ENCODE measurements at regions not wholly inside any gene's neighbourhood (a gene's known extent, or its start where the extent isn't known, plus 50 kb on each side); places are given as distances from the start of the nearest gene placed in this dataset.
"Not testable (repeated sequence)": the region's sequence is repeated elsewhere in the genome, so short reads cannot be mapped to it uniquely, and the experiment has no call there.

DNA sequence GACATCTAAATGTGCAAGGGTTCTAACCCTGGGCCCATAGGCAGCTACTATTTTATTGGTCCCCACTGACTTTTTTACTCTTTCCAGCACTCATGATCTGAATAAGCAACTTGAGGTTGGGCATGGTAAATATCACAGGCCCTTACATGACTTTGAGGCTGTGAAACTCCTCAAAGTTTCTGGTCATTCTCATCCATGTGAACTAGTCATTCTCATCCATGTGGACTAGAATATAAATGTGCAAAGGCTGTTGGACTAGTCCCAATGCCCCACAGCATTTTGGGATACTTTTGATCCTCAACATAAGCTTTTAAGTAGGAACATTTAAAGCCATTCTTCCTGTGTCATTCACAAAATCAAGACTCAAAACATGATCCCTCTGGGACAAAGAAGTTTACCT is 290.7 kb upstream of the PPARGC1A start (continued):
- TF ChIP-seq, protein P1, sequence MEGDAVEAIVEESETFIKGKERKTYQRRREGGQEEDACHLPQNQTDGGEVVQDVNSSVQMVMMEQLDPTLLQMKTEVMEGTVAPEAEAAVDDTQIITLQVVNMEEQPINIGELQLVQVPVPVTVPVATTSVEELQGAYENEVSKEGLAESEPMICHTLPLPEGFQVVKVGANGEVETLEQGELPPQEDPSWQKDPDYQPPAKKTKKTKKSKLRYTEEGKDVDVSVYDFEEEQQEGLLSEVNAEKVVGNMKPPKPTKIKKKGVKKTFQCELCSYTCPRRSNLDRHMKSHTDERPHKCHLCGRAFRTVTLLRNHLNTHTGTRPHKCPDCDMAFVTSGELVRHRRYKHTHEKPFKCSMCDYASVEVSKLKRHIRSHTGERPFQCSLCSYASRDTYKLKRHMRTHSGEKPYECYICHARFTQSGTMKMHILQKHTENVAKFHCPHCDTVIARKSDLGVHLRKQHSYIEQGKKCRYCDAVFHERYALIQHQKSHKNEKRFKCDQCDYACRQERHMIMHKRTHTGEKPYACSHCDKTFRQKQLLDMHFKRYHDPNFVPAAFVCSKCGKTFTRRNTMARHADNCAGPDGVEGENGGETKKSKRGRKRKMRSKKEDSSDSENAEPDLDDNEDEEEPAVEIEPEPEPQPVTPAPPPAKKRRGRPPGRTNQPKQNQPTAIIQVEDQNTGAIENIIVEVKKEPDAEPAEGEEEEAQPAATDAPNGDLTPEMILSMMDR (IDR thresholded peaks at IDR 0.05; ENCODE audit: low read depth, low read length, missing input control) = no peak
- TF ChIP-seq GABPA (IDR thresholded peaks at IDR 0.05 in 1 of 2, conservative IDR thresholded peaks at IDR 0.05 in 1 of 2) = no peak

DNA sequence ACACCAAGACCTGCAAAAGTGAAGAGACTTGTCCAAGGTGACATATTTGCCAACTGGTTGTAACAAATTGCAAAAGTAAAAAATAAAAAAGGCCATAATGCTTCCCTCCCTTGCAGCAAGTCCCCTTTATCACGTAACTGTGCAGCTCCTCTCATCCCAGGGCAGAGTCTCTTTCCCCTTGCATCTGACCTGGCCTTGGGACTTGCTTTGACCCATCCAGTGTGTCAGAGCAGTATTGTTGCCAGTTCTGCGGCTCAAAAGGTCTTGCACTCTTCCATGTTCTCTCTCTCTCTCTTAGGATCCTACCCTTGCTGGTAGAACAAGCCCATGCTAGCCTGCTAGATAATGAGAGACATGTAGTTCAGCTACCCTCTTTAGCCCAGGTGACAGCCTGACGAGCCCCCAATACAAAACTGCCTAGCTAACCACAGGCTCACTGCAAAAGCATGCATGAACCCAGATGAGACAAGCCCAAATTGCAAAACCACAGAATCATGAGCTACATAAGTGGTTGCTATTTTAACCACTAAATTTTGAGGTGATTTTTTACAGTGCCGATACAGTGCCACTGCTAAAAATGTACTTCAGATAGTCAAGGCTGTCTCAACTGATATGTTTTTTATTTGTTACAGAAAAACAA is 289.5 kb upstream of the PPARGC1A start:
- TF ChIP-seq HNF4G (IDR thresholded peaks at IDR 0.05) (no peak), EGR1 (IDR thresholded peaks at IDR 0.05; ENCODE audit: low read depth in 2 of 2) (no peak)
- TF ChIP-seq, protein P2, sequence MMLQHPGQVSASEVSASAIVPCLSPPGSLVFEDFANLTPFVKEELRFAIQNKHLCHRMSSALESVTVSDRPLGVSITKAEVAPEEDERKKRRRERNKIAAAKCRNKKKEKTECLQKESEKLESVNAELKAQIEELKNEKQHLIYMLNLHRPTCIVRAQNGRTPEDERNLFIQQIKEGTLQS (IDR thresholded peaks at IDR 0.05) = no peak
- Histone ChIP-seq H3K4me1 (ENCODE audit: control insufficient read depth in 4 of 4, insufficient read depth in 4 of 4, low read length in 3 of 4) (no peaks in the 10 kb centered on the region), H3K27ac (ENCODE audit: low read depth in 1 of 2, low read length in 2 of 2) (no peak overlapping the region), H3K27me3 (ENCODE audit: control insufficient read depth in 4 of 4, insufficient read depth in 4 of 4, low read length in 3 of 4) (no peaks in the 10 kb centered on the region), H3K9ac (ENCODE audit: low read depth in 1 of 2, low read length in 2 of 2) (no peak overlapping the region), H3K36me3 (ENCODE audit: control insufficient read depth in 4 of 4, insufficient read depth in 3 of 4, low read depth in 1 of 4, low read length in 3 of 4) (no peaks in the 10 kb centered on the region), H3K4me3 (ENCODE audit: low read depth in 1 of 3, low read length in 3 of 3) (no peak overlapping the region), H3K9me3 (ENCODE audit: control insufficient read depth in 4 of 4, low read length in 3 of 4) (no peaks in the 10 kb centered on the region)
- 80% methylated on average over 4 of the region's 4 CpGs for WGBS
- DNase-seq (ENCODE audit: low spot score) = no peak

DNA sequence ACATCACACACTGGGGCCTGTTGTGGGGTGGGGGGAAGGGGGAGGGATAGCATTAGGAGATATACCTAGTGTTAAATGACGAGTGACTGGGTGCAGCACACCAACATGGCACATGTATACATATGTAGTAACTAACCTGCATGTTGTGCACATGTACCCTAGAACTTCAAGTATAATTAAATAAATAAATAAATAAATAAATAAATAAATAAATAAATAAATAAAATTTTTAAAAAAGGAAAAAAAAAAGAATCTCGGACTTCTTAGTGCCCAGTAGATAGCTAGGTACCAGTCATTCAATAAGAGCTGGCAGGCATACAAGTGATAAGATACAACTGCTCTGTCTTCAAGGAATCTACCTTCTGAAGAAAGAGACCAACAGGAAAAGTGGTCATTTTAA is 287.6 kb upstream of the PPARGC1A start:
- not testable (repeated sequence) for H3K9ac ChIP-seq (ENCODE audit: low read depth in 1 of 2, low read length in 2 of 2); H3K27ac ChIP-seq (ENCODE audit: low read depth in 1 of 2, low read length in 2 of 2); H3K27me3 ChIP-seq (ENCODE audit: control insufficient read depth in 4 of 4, insufficient read depth in 4 of 4, low read length in 3 of 4); H3K9me3 ChIP-seq (ENCODE audit: control insufficient read depth in 4 of 4, low read length in 3 of 4); H3K4me3 ChIP-seq (ENCODE audit: low read depth in 1 of 3, low read length in 3 of 3); H3K36me3 ChIP-seq (ENCODE audit: control insufficient read depth in 4 of 4, insufficient read depth in 3 of 4, low read depth in 1 of 4, low read length in 3 of 4); DNase-seq (ENCODE audit: low spot score); H3K4me1 ChIP-seq (ENCODE audit: control insufficient read depth in 4 of 4, insufficient read depth in 4 of 4, low read length in 3 of 4)
- 93% methylated on average over 2 of the region's 2 CpGs for WGBS

DNA sequence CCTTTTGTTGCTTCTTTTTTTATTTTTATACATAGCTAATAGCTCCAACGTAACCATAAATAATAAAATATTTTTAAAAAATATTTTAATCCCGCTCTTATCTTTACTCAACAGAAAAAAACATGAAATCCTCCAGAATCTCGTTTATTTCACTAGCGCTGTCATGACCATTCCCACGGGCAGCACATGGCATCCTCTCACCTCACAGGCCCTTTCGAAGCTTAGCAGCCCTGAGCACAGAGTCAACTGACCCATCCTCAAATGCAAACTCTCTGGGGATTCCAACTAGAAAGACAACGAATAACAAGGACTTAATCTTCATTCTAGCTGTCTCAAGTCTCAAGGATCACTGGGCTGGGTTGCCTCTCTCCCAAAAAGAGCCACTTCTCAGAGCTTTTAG is 285.9 kb upstream of the PPARGC1A start:
- H3K27ac ChIP-seq (ENCODE audit: low read depth in 1 of 2, low read length in 2 of 2) = no peak overlapping the region
- WGBS = 92% methylated on average over 7 of the region's 7 CpGs
- no peak for DNase-seq (ENCODE audit: low spot score)
- no peaks in the 10 kb centered on the region for H3K9me3 ChIP-seq (ENCODE audit: control insufficient read depth in 4 of 4, low read length in 3 of 4)
- H3K27me3 ChIP-seq (ENCODE audit: control insufficient read depth in 4 of 4, insufficient read depth in 4 of 4, low read length in 3 of 4) = no peaks in the 10 kb centered on the region
- H3K36me3 ChIP-seq (ENCODE audit: control insufficient read depth in 4 of 4, insufficient read depth in 3 of 4, low read depth in 1 of 4, low read length in 3 of 4) = no peaks in the 10 kb centered on the region
- no peak overlapping the region for H3K4me3 ChIP-seq (ENCODE audit: low read depth in 1 of 3, low read length in 3 of 3)
- no peaks in the 10 kb centered on the region for H3K4me1 ChIP-seq (ENCODE audit: control insufficient read depth in 4 of 4, insufficient read depth in 4 of 4, low read length in 3 of 4)
- no peak for TF ChIP-seq NR2F2 (IDR thresholded peaks at IDR 0.05)
- no peak overlapping the region for H3K9ac ChIP-seq (ENCODE audit: low read depth in 1 of 2, low read length in 2 of 2)

DNA sequence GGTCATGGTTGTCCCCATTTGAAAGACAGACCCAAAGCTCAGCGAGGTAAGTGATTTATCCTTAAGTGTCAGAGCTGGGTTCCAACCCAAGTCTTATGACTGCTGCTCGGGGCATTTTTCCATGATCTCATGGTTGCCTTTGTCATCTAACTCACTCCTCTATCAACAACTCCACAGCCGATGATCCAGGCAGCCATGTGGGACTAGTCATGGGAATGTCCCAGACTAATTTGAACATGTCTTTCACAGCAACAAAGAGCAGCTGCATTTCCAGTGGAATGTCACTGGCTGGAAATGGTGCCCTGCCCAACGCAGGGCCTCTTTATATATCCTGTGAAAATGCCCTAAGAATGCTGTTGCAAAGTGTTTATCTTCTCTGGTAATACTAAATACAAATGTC is 284.8 kb upstream of the PPARGC1A start:
- DNase-seq (ENCODE audit: low spot score) = no peak
- TF ChIP-seq RAD21 (IDR thresholded peaks at IDR 0.05) = no peak
- no peak for TF ChIP-seq NR2F2 (IDR thresholded peaks at IDR 0.05)
- TF ChIP-seq, protein P3, sequence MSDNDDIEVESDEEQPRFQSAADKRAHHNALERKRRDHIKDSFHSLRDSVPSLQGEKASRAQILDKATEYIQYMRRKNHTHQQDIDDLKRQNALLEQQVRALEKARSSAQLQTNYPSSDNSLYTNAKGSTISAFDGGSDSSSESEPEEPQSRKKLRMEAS (IDR thresholded peaks at IDR 0.05) = no peak
- no peak for TF ChIP-seq EGR1 (IDR thresholded peaks at IDR 0.05; ENCODE audit: low read depth in 2 of 2)
- TF ChIP-seq, protein P4, sequence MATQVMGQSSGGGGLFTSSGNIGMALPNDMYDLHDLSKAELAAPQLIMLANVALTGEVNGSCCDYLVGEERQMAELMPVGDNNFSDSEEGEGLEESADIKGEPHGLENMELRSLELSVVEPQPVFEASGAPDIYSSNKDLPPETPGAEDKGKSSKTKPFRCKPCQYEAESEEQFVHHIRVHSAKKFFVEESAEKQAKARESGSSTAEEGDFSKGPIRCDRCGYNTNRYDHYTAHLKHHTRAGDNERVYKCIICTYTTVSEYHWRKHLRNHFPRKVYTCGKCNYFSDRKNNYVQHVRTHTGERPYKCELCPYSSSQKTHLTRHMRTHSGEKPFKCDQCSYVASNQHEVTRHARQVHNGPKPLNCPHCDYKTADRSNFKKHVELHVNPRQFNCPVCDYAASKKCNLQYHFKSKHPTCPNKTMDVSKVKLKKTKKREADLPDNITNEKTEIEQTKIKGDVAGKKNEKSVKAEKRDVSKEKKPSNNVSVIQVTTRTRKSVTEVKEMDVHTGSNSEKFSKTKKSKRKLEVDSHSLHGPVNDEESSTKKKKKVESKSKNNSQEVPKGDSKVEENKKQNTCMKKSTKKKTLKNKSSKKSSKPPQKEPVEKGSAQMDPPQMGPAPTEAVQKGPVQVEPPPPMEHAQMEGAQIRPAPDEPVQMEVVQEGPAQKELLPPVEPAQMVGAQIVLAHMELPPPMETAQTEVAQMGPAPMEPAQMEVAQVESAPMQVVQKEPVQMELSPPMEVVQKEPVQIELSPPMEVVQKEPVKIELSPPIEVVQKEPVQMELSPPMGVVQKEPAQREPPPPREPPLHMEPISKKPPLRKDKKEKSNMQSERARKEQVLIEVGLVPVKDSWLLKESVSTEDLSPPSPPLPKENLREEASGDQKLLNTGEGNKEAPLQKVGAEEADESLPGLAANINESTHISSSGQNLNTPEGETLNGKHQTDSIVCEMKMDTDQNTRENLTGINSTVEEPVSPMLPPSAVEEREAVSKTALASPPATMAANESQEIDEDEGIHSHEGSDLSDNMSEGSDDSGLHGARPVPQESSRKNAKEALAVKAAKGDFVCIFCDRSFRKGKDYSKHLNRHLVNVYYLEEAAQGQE (IDR thresholded peaks at IDR 0.05) = no peak
- TF ChIP-seq, protein P2 (IDR thresholded peaks at IDR 0.05) = no peak
- no peak for TF ChIP-seq FOXA2 (IDR thresholded peaks at IDR 0.05)
- TF ChIP-seq RXRA (IDR thresholded peaks at IDR 0.05) = no peak
- TF ChIP-seq, protein P5, sequence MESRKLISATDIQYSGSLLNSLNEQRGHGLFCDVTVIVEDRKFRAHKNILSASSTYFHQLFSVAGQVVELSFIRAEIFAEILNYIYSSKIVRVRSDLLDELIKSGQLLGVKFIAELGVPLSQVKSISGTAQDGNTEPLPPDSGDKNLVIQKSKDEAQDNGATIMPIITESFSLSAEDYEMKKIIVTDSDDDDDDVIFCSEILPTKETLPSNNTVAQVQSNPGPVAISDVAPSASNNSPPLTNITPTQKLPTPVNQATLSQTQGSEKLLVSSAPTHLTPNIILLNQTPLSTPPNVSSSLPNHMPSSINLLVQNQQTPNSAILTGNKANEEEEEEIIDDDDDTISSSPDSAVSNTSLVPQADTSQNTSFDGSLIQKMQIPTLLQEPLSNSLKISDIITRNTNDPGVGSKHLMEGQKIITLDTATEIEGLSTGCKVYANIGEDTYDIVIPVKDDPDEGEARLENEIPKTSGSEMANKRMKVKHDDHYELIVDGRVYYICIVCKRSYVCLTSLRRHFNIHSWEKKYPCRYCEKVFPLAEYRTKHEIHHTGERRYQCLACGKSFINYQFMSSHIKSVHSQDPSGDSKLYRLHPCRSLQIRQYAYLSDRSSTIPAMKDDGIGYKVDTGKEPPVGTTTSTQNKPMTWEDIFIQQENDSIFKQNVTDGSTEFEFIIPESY (IDR thresholded peaks at IDR 0.05) = no peak
- no peak for TF ChIP-seq HNF4G (IDR thresholded peaks at IDR 0.05)
- Histone ChIP-seq H3K4me3 (ENCODE audit: low read depth in 1 of 3, low read length in 3 of 3) (no peak overlapping the region), H3K36me3 (ENCODE audit: control insufficient read depth in 4 of 4, insufficient read depth in 3 of 4, low read depth in 1 of 4, low read length in 3 of 4) (no peaks in the 10 kb centered on the region), H3K4me1 (ENCODE audit: control insufficient read depth in 4 of 4, insufficient read depth in 4 of 4, low read length in 3 of 4) (no peaks in the 10 kb centered on the region), H3K9me3 (ENCODE audit: control insufficient read depth in 4 of 4, low read length in 3 of 4) (no peaks in the 10 kb centered on the region), H3K27ac (ENCODE audit: low read depth in 1 of 2, low read length in 2 of 2) (no peak overlapping the region), H3K27me3 (ENCODE audit: control insufficient read depth in 4 of 4, insufficient read depth in 4 of 4, low read length in 3 of 4) (no peaks in the 10 kb centered on the region), H3K9ac (ENCODE audit: low read depth in 1 of 2, low read length in 2 of 2) (no peak overlapping the region)
- 86% methylated on average over 4 of the region's 4 CpGs for WGBS
